22Rv1 (cell line): ENCODE measurements at regions not wholly inside any gene's neighbourhood (a gene's known extent, or its start where the extent isn't known, plus 50 kb on each side); places are given as distances from the start of the nearest gene placed in this dataset.
A peak's percentile ranks its signal among the peaks of the same experiment; 100 is the strongest.
"Not testable (repeated sequence)": the region's sequence is repeated elsewhere in the genome, so short reads cannot be mapped to it uniquely, and the experiment has no call there.

Experiments
- H3K27ac ChIP-seq: fragments of 450-650 bp; 2 replicates; pipeline ENCODE4 v1.5.1; 2017
- ZFX ChIP-seq: fragments of 450-650 bp; IDR thresholded peaks from 2 replicates; pipeline ENCODE4 v1.6.1; 2017; ENCODE audit warnings: antibody characterized with exemption, borderline replicate concordance
- TF ChIP-seq, protein P1 (sequence below): fragments of 450-650 bp; IDR thresholded peaks from 2 replicates; pipeline ENCODE4 v1.5.1; 2017; ENCODE audit warnings: mild to moderate bottlenecking

DNA sequence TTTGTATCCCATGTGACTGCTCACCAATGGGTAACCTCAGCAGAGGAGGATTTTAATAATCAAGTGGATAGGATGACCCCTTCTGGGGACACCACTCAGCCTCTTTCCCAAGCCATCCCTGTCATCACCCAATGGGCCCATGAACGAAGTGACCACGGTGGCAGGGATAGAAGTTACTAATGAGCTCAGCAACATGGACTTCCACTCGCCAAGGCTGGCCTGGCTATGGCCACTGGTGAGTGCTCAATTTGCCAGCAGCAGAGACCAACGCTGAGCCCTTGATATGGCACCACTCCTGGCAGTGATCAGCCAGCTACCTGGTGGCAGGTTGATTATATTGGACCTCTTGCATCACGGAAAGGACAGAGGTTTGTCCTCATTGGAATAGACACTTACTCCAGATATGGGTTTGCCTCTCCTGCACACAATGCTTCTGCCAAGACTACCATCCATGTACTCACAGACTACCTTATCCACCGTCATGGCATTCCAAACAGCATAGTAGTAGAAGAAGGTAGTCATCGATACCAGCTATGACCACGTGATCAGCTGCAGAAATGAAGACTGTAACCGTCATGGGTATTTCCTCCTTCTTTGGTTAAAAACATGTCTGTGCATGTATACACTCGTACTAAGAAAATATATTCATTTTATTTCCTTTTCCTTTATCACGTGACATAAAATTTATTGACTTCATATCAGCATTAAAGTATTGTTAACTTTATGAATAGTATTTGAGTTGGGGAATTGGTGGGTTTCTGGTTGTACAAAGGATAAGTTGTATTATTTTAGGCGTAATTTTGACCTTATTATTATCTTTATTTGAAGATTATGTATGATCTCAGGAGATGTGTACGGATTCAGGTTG, 562.6 kb downstream of the PTPRU start:
- TF ChIP-seq ZFX = no peak
- TF ChIP-seq, protein P1, sequence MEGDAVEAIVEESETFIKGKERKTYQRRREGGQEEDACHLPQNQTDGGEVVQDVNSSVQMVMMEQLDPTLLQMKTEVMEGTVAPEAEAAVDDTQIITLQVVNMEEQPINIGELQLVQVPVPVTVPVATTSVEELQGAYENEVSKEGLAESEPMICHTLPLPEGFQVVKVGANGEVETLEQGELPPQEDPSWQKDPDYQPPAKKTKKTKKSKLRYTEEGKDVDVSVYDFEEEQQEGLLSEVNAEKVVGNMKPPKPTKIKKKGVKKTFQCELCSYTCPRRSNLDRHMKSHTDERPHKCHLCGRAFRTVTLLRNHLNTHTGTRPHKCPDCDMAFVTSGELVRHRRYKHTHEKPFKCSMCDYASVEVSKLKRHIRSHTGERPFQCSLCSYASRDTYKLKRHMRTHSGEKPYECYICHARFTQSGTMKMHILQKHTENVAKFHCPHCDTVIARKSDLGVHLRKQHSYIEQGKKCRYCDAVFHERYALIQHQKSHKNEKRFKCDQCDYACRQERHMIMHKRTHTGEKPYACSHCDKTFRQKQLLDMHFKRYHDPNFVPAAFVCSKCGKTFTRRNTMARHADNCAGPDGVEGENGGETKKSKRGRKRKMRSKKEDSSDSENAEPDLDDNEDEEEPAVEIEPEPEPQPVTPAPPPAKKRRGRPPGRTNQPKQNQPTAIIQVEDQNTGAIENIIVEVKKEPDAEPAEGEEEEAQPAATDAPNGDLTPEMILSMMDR = no peak
- no peak overlapping the region for H3K27ac ChIP-seq

DNA sequence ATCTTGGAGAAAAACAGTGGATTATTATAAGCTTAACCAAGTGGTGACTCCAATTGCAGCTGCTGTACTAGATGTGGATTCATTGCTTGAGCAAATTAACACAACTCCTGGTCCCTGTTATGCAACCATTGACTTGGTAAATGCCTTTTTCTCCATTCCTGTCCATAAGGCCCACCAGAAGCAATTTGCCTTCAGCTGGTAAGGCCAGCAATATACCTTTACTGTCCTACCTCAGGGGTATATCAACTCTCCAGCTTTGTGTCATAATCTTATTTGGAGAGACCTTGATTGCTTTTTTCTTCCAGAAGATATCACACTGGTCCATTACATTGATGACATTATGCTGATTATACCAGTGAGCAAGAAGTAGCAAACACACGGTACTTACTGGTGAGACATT, 560.8 kb downstream of the PTPRU start:
- H3K27ac ChIP-seq = not testable (repeated sequence)

DNA sequence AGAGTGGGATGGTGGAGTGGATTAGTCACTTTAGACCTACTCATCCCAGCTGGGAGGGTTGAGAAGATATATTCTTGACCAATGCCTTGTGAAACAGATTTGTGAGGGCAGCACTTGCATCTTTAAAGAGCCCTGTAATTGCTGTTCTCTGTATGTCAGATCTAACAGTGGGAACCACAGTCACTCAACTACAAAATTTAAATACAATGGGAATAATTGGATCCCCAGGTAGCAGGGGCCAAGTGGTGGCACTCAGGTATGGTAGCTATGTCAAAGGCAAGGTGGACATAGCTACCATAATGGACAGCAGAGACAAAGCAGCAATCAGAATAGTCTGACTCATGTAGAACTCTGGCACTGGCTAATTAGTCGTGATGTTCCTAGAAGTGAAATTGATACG, 559.6 kb downstream of the PTPRU start:
- not testable (repeated sequence) for H3K27ac ChIP-seq

DNA sequence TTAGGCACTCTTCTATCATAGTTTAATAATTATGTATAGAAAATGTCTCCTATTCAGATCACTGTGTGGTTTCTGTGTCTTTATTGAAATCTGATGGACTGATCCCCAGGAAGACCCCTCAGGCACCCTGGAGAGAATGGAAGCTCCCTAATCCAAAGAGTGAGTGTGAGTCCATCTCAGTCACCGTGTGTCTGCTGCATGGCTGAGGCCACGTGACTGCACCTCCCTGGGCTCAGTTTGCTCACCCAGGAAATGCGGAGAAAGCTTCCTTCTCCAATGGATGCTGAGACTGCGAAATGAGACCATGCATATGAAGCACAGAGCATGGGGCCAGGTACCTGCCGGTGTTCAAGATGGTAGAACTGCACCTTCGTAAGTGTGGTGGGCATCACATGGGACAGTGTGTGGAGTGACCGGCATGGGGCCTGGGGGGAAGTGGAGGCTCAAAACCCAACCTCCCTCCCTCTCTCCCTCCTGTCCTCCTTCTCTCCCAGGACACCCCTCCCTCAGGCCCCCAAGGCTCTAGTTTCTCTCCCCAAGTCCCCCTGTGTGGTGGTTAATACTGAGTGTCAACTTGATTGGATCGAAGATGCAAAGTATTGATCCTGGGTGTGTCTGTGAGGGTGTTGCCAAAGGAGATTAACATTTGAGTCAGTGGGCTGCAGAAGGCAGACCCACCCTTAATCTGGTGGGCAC, 557.5 kb downstream of the PTPRU start:
- no peak overlapping the region for H3K27ac ChIP-seq
- TF ChIP-seq, protein P1 = no peak
- no peak for TF ChIP-seq ZFX

DNA sequence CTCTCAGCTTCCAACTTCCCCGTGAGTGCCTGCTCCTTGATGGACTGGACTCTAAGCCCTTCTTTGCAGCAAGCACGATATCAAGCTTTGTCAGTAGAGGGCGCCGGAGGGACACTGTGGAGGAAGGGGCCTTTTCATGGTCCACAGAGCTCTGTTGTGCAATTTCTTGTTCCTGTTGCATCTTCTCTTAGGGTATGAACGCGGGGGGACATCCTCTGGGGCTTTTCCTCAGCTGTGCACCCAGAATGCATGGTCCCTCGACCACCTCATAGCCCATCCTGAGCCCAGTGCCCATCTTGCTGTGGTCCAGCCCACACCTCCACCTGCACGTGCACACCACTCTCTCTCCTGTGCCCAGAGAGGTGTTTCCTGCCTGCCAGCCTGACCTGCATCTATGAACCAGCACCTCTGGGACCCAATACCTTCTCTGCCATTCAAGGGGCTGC, 556.8 kb downstream of the PTPRU start:
- H3K27ac ChIP-seq = no peak overlapping the region
- TF ChIP-seq ZFX = no peak
- TF ChIP-seq, protein P1 = peak; percentile 90

DNA sequence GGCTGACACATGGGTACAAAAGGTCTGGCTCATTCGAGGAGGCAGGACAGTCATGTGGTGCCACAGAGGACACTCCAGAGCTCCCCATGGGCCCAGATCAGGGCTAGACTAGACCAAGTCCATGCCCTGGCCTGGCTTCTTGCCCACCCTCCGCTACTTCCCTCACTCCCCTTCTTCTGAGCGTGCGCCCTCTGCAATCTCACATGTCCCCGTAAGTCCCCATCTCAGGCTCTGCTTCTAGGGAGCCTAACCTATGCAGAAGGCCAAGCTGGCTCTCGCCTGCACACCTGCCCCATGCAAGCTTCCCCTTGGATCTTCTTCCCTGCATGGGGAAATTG, 553.6 kb downstream of the PTPRU start:
- TF ChIP-seq ZFX = no peak
- TF ChIP-seq, protein P1 = no peak

DNA sequence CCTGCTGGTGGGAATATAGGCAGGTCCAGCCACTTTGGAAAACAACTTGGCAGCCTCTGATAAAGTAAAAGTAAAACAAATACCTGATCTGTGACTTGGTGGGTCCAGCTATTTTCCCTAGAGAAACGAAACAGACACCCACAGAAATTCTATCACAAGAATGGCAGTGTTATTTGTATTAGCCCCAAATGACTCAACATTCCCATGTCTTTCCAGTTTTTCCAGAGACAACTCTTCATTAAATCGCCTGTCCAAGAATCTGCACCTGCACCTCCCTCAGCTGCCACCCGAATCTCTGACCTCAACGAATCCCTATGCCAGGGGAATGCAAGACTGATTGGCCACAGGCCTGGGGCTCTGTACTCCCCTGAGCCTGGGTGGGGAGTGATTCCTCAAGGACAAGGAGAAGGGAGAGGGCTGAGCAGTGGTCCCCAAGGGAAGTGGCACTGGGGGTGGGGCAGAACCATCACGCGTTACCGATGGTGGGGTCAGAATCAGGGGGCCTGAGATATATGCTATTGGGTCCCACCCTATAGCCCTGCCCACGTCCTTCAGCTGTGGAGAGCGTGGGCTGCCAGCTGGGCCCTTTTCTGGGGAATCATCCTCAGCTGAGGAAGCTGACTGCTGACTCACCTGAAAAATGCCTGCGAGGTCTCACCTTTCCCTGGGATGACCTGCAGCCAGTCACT, 553.0 kb downstream of the PTPRU start:
- no peak for TF ChIP-seq ZFX
- TF ChIP-seq, protein P1 = no peak
- H3K27ac ChIP-seq = no peak overlapping the region

More for the DNA sequence above, 553.6 kb downstream of the PTPRU start:
- no peak overlapping the region for H3K27ac ChIP-seq
